Esophagus squamous epithelium (tissue), 5 donors: ENCODE measurements at regions not wholly inside any gene's neighbourhood (a gene's known extent, or its start where the extent isn't known, plus 50 kb on each side); places are given as distances from the start of the nearest gene placed in this dataset.

Experiments
- DNase-seq: peaks from one replicate; lab custom pipeline; 2025; lab: John Stamatoyannopoulos, UW
- H3K27ac ChIP-seq, 4 donors: fragments of 200-600 bp; sonication (generic); one replicate each; pipeline ENCODE4 v1.5.1; 2016 to 2019; ENCODE audit warnings: mild to moderate bottlenecking in 1 of 4
- H3K27me3 ChIP-seq, 4 donors: fragments of 200-600 bp; sonication (generic); 1 replicate in 3 of 4; 2 replicates in 1 of 4; pipeline versions ENCODE4 v1.5.1 to v1.6.0; 2017 to 2021; ENCODE audit warnings: antibody characterized with exemption in 1 of 4
- H3K36me3 ChIP-seq, 3 donors: fragments of 200-600 bp; sonication (generic); one replicate each; pipeline ENCODE4 v1.5.1; 2016 to 2019
- H3K4me1 ChIP-seq, 3 donors: fragments of 200-600 bp; sonication (generic); one replicate each; pipeline ENCODE4 v1.5.1; 2017 to 2019
- H3K4me3 ChIP-seq, 4 donors: fragments of 200-600 bp; sonication (generic); 1 replicate in 3 of 4; 2 replicates in 1 of 4; pipeline ENCODE4 v1.5.1; 2016 to 2019; ENCODE audit warnings: mild to moderate bottlenecking in 2 of 4, moderate library complexity in 1 of 4
- H3K9me3 ChIP-seq, 3 donors: fragments of 200-600 bp; sonication (generic); one replicate each; pipeline ENCODE4 v1.5.1; 2016 to 2019
- POLR2A ChIP-seq, 4 donors: fragments of 450-650 bp; IDR thresholded peaks; one replicate each; pipeline ENCODE4 v1.6.1; 2017; ENCODE audit warnings: antibody characterized with exemption in 4 of 4, mild to moderate bottlenecking in 4 of 4, moderate library complexity in 3 of 4
- WGBS, 2 donors: methylation state at CpG; one replicate each; pipeline ENCODE4 v1.1.5; 2018; 5-methylcytosine and 5-hydroxymethylcytosine counted together
- intact Hi-C: fragments of 100-400 bp; cut with DNase I; formaldehyde crosslinking; loops from one replicate; pipeline ENCODE4 v1.15.0; 2022
- TF ChIP-seq, protein P1 (sequence below), 6 experiments: fragments of 450-650 bp in 4 of 6; fragments of 200-600 bp in 2 of 6; sonication (generic) in 2 of 6; IDR thresholded peaks; one replicate each; pipeline ENCODE4 v1.5.1; 2016 to 2019; ENCODE audit warnings: antibody characterized with exemption in 6 of 6, mild to moderate bottlenecking in 4 of 6, moderate library complexity in 4 of 6
- donor health status: DM: yes; HTN: yes; CAD: no.

DNA sequence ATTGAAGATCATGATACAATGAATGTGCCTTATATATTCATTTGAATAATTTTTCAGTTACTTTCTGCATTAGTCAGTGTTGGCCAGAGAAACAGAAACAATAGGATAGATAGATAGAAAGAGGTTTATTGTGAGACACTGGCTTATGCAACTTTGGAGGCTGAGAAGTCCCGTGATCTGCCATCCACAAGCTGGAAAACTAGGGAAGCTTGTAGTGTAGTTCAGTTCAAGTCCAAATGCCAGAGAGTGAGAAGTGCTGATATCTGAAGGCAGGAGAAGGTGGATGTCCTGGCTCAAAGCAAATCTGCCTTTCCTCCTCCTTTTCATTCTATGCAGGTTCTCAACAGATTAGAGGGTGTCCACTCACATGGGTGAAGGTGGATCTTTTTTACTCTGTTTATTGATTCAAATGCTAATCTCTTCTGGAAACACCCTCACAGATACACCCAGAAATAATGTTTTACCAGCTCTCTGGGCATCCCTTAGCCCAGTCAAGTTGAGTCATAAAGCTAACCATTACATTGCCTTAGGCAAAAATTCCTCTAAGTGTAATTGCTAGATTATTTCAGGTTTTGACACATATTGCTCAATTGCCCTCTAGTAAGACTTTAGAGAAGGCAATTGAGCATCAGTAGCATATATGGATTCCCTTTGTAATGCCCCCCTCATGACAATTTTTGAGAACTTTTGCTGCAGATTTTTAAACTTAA, 341.4 kb downstream of the LPIN1 start:
- Histone ChIP-seq H3K27me3 (peaks cover 0 to 8% (median 0%) of the 10 kb centered on the region in 4 donors), H3K4me3 (no peak overlapping the region), H3K27ac (no peak overlapping the region), H3K4me1 (no peaks in the 10 kb centered on the region), H3K36me3 (no peaks in the 10 kb centered on the region), H3K9me3 (no peaks in the 10 kb centered on the region)
- DNase-seq: no peak
- intact Hi-C loops: no loop called here
- WGBS, 2 donors: 44 to 57% methylated on average over 1 of the region's 1 CpG
- no peak for TF ChIP-seq POLR2A (IDR thresholded peaks at IDR 0.05)
- TF ChIP-seq, protein P1, sequence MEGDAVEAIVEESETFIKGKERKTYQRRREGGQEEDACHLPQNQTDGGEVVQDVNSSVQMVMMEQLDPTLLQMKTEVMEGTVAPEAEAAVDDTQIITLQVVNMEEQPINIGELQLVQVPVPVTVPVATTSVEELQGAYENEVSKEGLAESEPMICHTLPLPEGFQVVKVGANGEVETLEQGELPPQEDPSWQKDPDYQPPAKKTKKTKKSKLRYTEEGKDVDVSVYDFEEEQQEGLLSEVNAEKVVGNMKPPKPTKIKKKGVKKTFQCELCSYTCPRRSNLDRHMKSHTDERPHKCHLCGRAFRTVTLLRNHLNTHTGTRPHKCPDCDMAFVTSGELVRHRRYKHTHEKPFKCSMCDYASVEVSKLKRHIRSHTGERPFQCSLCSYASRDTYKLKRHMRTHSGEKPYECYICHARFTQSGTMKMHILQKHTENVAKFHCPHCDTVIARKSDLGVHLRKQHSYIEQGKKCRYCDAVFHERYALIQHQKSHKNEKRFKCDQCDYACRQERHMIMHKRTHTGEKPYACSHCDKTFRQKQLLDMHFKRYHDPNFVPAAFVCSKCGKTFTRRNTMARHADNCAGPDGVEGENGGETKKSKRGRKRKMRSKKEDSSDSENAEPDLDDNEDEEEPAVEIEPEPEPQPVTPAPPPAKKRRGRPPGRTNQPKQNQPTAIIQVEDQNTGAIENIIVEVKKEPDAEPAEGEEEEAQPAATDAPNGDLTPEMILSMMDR (IDR thresholded peaks at IDR 0.05): no peak

- WGBS, 2 donors: 65 to 88% methylated on average over 1 of the region's 1 CpG
- H3K36me3 ChIP-seq: no peaks in the 10 kb centered on the region
- no peak for DNase-seq
- intact Hi-C loops: no loop called here
- TF ChIP-seq POLR2A (IDR thresholded peaks at IDR 0.05): no peak
- TF ChIP-seq, protein P1 (IDR thresholded peaks at IDR 0.05): no peak
- H3K27ac ChIP-seq: no peak overlapping the region
- H3K27me3 ChIP-seq: peaks cover 0 to 8% (median 0%) of the 10 kb centered on the region in 4 donors
- no peaks in the 10 kb centered on the region for H3K9me3 ChIP-seq
- H3K4me1 ChIP-seq: no peaks in the 10 kb centered on the region
- H3K4me3 ChIP-seq: no peak overlapping the region
Observed at GRCh38 chr2:12089001-12089400, 342.6 kb downstream of the LPIN1 start.

- intact Hi-C loops: no loop called here
Observed at GRCh38 chr2:12089496-12089895, 343.1 kb downstream of the LPIN1 start.

DNA sequence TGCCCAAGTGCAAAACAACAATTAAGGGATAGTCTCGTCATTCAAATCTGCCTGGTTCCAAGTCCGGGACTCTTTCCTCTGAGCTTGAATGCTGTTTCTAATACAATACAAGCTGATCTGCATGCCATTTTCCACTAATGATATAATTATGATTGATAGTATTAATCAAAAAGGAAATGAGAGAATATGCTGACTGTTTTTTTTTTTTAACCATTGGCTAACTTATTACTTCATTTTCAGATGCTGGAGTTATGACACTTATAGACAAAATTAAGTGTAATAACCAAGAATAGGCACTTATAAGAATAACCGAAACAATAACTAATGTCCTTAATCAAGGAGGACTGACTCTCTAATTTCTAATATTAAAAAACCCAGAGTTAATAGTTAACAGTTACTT, 343.6 kb downstream of the LPIN1 start:
- Histone ChIP-seq H3K4me3 (no peak overlapping the region), H3K4me1 (no peaks in the 10 kb centered on the region), H3K27ac (no peak overlapping the region), H3K9me3 (no peaks in the 10 kb centered on the region), H3K36me3 (no peaks in the 10 kb centered on the region), H3K27me3 (peaks cover 0 to 8% (median 0%) of the 10 kb centered on the region in 4 donors)
- no peak for TF ChIP-seq POLR2A (IDR thresholded peaks at IDR 0.05)
- TF ChIP-seq, protein P1 (IDR thresholded peaks at IDR 0.05): no peak
- WGBS, 2 donors: 93% methylated on average over 3 of the region's 3 CpGs
- no peak for DNase-seq
- intact Hi-C loops: no loop called here

More at GRCh38 chr2:12089496-12089895, 343.1 kb downstream of the LPIN1 start:
- WGBS, 2 donors: 89 to 94% methylated on average over 7 of the region's 7 CpGs
- no peaks in the 10 kb centered on the region for H3K9me3 ChIP-seq
- no peak for DNase-seq
- H3K36me3 ChIP-seq: no peaks in the 10 kb centered on the region
- H3K4me1 ChIP-seq: no peaks in the 10 kb centered on the region
- H3K27me3 ChIP-seq: peaks cover 0 to 8% (median 0%) of the 10 kb centered on the region in 4 donors
- no peak overlapping the region for H3K27ac ChIP-seq
- TF ChIP-seq POLR2A (IDR thresholded peaks at IDR 0.05): no peak
- TF ChIP-seq, protein P1 (IDR thresholded peaks at IDR 0.05): no peak
- H3K4me3 ChIP-seq: no peak overlapping the region

DNA sequence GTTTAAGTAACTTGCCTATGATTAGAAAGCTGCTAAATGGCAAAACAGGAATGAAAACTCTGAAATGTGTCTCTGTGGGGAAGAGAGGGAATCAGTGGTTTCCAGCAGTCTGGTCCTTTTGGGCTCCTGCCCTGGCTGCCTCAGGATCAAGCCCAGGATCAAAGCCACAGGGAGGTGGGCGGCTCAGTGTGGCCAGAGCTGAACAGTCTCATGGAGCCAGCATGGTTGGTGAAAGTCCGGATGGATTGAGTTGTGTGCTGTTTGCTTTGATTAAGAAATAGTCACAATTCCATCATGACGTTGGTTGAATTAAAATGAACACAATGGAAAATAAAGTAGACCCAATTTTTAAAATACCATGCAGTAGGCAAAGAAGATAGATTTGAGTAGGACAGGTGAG, 344.2 kb downstream of the LPIN1 start:
- no peak overlapping the region for H3K4me3 ChIP-seq
- no peak overlapping the region for H3K27ac ChIP-seq
- no peak for DNase-seq
- no peak for TF ChIP-seq POLR2A (IDR thresholded peaks at IDR 0.05)
- TF ChIP-seq, protein P1 (IDR thresholded peaks at IDR 0.05): no peak
- H3K27me3 ChIP-seq: peaks cover 0 to 8% (median 0%) of the 10 kb centered on the region in 4 donors
- H3K36me3 ChIP-seq: no peaks in the 10 kb centered on the region
- 86 to 89% methylated on average over 3 of the region's 3 CpGs for WGBS, 2 donors
- intact Hi-C loops: no loop called here
- H3K9me3 ChIP-seq: no peaks in the 10 kb centered on the region
- H3K4me1 ChIP-seq: no peaks in the 10 kb centered on the region
